ENCODE measurements at regions not wholly inside any gene's neighbourhood (a gene's known extent, or its start where the extent isn't known, plus 50 kb on each side); places are given as distances from the start of the nearest gene placed in this dataset.

GRCh38 chr15:38682861-38683260, 118.2 kb upstream of the RASGRP1 start:
- no peak for TF ChIP-seq EZH2 (IDR thresholded peaks at IDR 0.05; ENCODE audit: insufficient read depth, poor library complexity, severe bottlenecking)
- TF ChIP-seq EZH2phosphoT487 (IDR thresholded peaks at IDR 0.05; ENCODE audit: insufficient read depth, low read depth): no peak
